ENCODE measurements at regions not wholly inside any gene's neighbourhood (a gene's known extent, or its start where the extent isn't known, plus 50 kb on each side); places are given as distances from the start of the nearest gene placed in this dataset.
"Not testable (repeated sequence)": the region's sequence is repeated elsewhere in the genome, so short reads cannot be mapped to it uniquely, and the experiment has no call there.

DNA sequence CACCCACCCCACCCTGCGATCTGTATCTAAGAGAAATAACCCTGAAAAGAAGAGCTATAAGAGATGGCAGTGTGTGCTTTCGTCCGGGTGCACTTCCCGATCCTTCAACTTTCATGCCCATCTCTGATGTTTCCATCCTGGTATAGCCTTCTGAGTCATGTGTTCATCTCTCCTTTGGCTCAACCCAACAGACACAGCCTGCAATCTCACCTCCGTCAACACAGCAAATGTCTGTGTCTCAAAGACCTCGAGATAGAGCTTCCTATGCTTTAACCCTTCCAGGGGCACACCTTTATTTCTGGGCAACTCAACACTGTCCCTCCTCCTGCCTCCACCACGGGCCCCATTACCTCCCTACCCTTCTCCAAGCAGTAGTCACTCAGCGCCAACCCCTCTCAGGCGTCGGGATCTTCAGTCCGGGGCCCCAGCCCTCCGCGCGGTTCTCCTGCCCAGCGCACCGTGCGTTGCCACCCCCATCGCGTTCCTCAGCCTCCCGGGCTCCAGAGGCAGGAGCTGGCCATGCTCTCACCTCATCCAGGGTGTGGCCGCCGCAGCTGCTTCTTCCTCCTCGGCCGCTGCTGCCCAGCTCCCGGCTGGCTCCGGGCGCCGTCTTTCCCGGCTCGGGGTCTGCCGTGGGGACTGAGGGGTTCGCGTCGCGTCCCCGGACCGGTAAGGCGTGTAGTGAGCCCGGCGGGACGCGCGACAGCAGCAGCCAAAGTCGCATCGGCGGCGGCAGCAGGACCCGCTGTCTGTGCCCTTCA, 153.7 kb upstream of the NBPF19 start:
- TF ChIP-seq POLR2A (IDR thresholded peaks at IDR 0.05; ENCODE audit: low read length); GATA1 (IDR thresholded peaks at IDR 0.05; ENCODE audit: low read depth, low read length): not testable (repeated sequence)
